Peyer's patch (tissue), 4 donors: ENCODE measurements at regions not wholly inside any gene's neighbourhood (a gene's known extent, or its start where the extent isn't known, plus 50 kb on each side); places are given as distances from the start of the nearest gene placed in this dataset.

Experiments used
- DNase-seq, 3 donors: peaks; one replicate each; pipeline ENCODE4 v3.0.0-alpha.2; 2017 to 2019
- H3K27ac ChIP-seq, 4 donors: fragments of 200-600 bp; sonication (generic); one replicate each; pipeline ENCODE4 v1.5.1; 2016 to 2019
- H3K27me3 ChIP-seq, 2 donors: fragments of 200-600 bp; sonication (generic); one replicate each; pipeline ENCODE4 v1.5.1; 2019
- H3K36me3 ChIP-seq, 3 donors: fragments of 200-600 bp; sonication (generic); one replicate each; pipeline ENCODE4 v1.5.1; 2016 to 2019
- H3K4me1 ChIP-seq, 4 donors: fragments of 200-600 bp; sonication (generic); one replicate each; pipeline ENCODE4 v1.5.1; 2016 to 2019
- H3K4me3 ChIP-seq, 4 donors: fragments of 200-600 bp; sonication (generic); 1 replicate in 3 of 4; 2 replicates in 1 of 4; pipeline ENCODE4 v1.5.1; 2016 to 2019; ENCODE audit warnings: mild to moderate bottlenecking in 1 of 4
- H3K9me3 ChIP-seq, 4 donors: fragments of 200-600 bp; sonication (generic); one replicate each; pipeline ENCODE4 v1.5.1; 2016 to 2019; ENCODE audit warnings: mild to moderate bottlenecking in 1 of 4
- CTCF ChIP-seq, 6 experiments: fragments of 450-650 bp in 4 of 6; fragments of 200-600 bp in 2 of 6; sonication (generic) in 1 of 6; IDR thresholded peaks; one replicate each; pipeline ENCODE4 v1.5.1; 2017 to 2019; ENCODE audit warnings: antibody characterized with exemption in 6 of 6, mild to moderate bottlenecking in 3 of 6, moderate library complexity in 1 of 6
- POLR2A ChIP-seq, 2 donors: fragments of 450-650 bp; IDR thresholded peaks; one replicate each; pipeline ENCODE4 v1.5.1; 2017; ENCODE audit warnings: antibody characterized with exemption in 2 of 2, mild to moderate bottlenecking in 2 of 2, moderate library complexity in 2 of 2

- no peaks in the 10 kb centered on the region for H3K9me3 ChIP-seq
- TF ChIP-seq POLR2A (IDR thresholded peaks at IDR 0.05) (no peak), CTCF (IDR thresholded peaks at IDR 0.05) (no peak)
- H3K36me3 ChIP-seq = no peaks in the 10 kb centered on the region
- DNase-seq = no peak
- H3K27me3 ChIP-seq = no peaks in the 10 kb centered on the region
- H3K4me1 ChIP-seq = no peaks in the 10 kb centered on the region
- H3K27ac ChIP-seq = no peak overlapping the region
- H3K4me3 ChIP-seq = no peak overlapping the region
These were observed 167.5 kb downstream of the SLC6A15 start for GRCh38 chr12:84745127-84745526.

- Histone ChIP-seq H3K27me3 (no peaks in the 10 kb centered on the region), H3K4me3 (no peak overlapping the region), H3K9me3 (no peaks in the 10 kb centered on the region), H3K27ac (no peak overlapping the region), H3K4me1 (no peaks in the 10 kb centered on the region), H3K36me3 (no peaks in the 10 kb centered on the region)
- no peak for TF ChIP-seq POLR2A (IDR thresholded peaks at IDR 0.05)
- no peak for TF ChIP-seq CTCF (IDR thresholded peaks at IDR 0.05)
- DNase-seq = no peak
These were observed 170.9 kb downstream of the SLC6A15 start for GRCh38 chr12:84741692-84742091.

GRCh38 chr12:84741031-84741430 lies 171.6 kb downstream of the SLC6A15 start:
- H3K27me3 ChIP-seq = no peaks in the 10 kb centered on the region
- H3K27ac ChIP-seq = no peak overlapping the region
- no peaks in the 10 kb centered on the region for H3K4me1 ChIP-seq
- no peak overlapping the region for H3K4me3 ChIP-seq
- DNase-seq = no peak
- no peaks in the 10 kb centered on the region for H3K9me3 ChIP-seq
- TF ChIP-seq CTCF (IDR thresholded peaks at IDR 0.05) = no peak
- TF ChIP-seq POLR2A (IDR thresholded peaks at IDR 0.05) = no peak
- no peaks in the 10 kb centered on the region for H3K36me3 ChIP-seq

- Histone ChIP-seq H3K4me1 (no peaks in the 10 kb centered on the region), H3K27ac (no peak overlapping the region), H3K9me3 (no peaks in the 10 kb centered on the region), H3K4me3 (no peak overlapping the region), H3K27me3 (no peaks in the 10 kb centered on the region), H3K36me3 (no peaks in the 10 kb centered on the region)
- no peak for DNase-seq
- TF ChIP-seq CTCF (IDR thresholded peaks at IDR 0.05) (no peak), POLR2A (IDR thresholded peaks at IDR 0.05) (no peak)
These were observed 172.0 kb downstream of the SLC6A15 start for GRCh38 chr12:84740602-84741001.

GRCh38 chr12:84738481-84738972 lies 174.1 kb downstream of the SLC6A15 start:
- Histone ChIP-seq H3K27ac (no peak overlapping the region), H3K4me1 (no peaks in the 10 kb centered on the region), H3K4me3 (no peak overlapping the region), H3K27me3 (no peaks in the 10 kb centered on the region), H3K36me3 (no peaks in the 10 kb centered on the region), H3K9me3 (no peaks in the 10 kb centered on the region)
- no peak for DNase-seq
- TF ChIP-seq CTCF (IDR thresholded peaks at IDR 0.05) (no peak), POLR2A (IDR thresholded peaks at IDR 0.05) (no peak)

GRCh38 chr12:84732828-84733340 lies 179.7 kb downstream of the SLC6A15 start:
- Histone ChIP-seq H3K9me3 (no peaks in the 10 kb centered on the region), H3K36me3 (no peaks in the 10 kb centered on the region), H3K4me3 (no peak overlapping the region), H3K27ac (no peak overlapping the region), H3K4me1 (no peaks in the 10 kb centered on the region), H3K27me3 (no peaks in the 10 kb centered on the region)
- no peak for DNase-seq
- no peak for TF ChIP-seq CTCF (IDR thresholded peaks at IDR 0.05)
- no peak for TF ChIP-seq POLR2A (IDR thresholded peaks at IDR 0.05)
